SK-N-SH (cell line): ENCODE measurements at regions not wholly inside any gene's neighbourhood (a gene's known extent, or its start where the extent isn't known, plus 50 kb on each side); places are given as distances from the start of the nearest gene placed in this dataset.

ENCODE experiments used
- CTCF ChIP-seq: fragments of 200-600 bp; sonication (generic); IDR thresholded peaks from 2 replicates; pipeline ENCODE4 v1.6.1; 2017; ENCODE audit warnings: antibody characterized with exemption, mild to moderate bottlenecking, moderate library complexity
- ELF1 ChIP-seq: IDR thresholded peaks from 2 replicates; pipeline ENCODE4 v1.4.0; 2012
- GATA2 ChIP-seq: sonication (generic); formaldehyde crosslinking; IDR thresholded peaks from 2 replicates; pipeline ENCODE4 v1.5.0; 2020; ENCODE audit warnings: mild to moderate bottlenecking, missing genetic modification reagents
- MXI1 ChIP-seq: IDR thresholded peaks from 2 replicates; pipeline ENCODE4 v1.6.1; 2012; ENCODE audit warnings: mild to moderate bottlenecking, low read depth, low read length, improper control_type of control experiment
- POLR2AphosphoS5 ChIP-seq: IDR thresholded peaks from 2 replicates; pipeline ENCODE4 v1.6.1; 2012; ENCODE audit warnings: low read depth, low read length
- SMC3 ChIP-seq: IDR thresholded peaks from 2 replicates; pipeline ENCODE4 v1.6.1; 2012; ENCODE audit warnings: low read depth, low read length, improper control_type of control experiment

GRCh38 chr2:121005453-121005852 lies 269.8 kb downstream of the GLI2 start:
- TF ChIP-seq GATA2 (CRISPR knock-in tag) (no peak), SMC3 (no peak), CTCF (no peak), POLR2AphosphoS5 (no peak), ELF1 (no peak), MXI1 (no peak)
